Chondrocyte (in vitro differentiated cells): ENCODE measurements at regions not wholly inside any gene's neighbourhood (a gene's known extent, or its start where the extent isn't known, plus 50 kb on each side); places are given as distances from the start of the nearest gene placed in this dataset.
"Not testable (repeated sequence)": the region's sequence is repeated elsewhere in the genome, so short reads cannot be mapped to it uniquely, and the experiment has no call there.

Experiments
- DNase-seq: peaks from one replicate; pipeline ENCODE4 v3.0.0; 2021; ENCODE audit warnings: mixed read lengths, low spot score
- H3K27ac Mint-ChIP-seq: one replicate; pipeline ENCODE4 v1.8.0; 2021; ENCODE audit warnings: mild to moderate bottlenecking, moderate library complexity, mixed read lengths; ENCODE audit not compliant: unreplicated experiment
- H3K27me3 Mint-ChIP-seq: 2 replicates; pipeline ENCODE4 v1.8.0; 2021; ENCODE audit warnings: low read depth, mixed read lengths
- H3K36me3 Mint-ChIP-seq: 2 replicates; pipeline ENCODE4 v1.8.0; 2021; ENCODE audit warnings: low read depth, mixed read lengths
- H3K4me1 Mint-ChIP-seq: 2 replicates; pipeline ENCODE4 v1.8.0; 2021; ENCODE audit warnings: low read depth, mild to moderate bottlenecking, mixed read lengths
- H3K4me3 Mint-ChIP-seq: one replicate; pipeline ENCODE4 v1.8.0; 2021; ENCODE audit warnings: mild to moderate bottlenecking, moderate library complexity, mixed read lengths; ENCODE audit not compliant: unreplicated experiment
- H3K9me3 Mint-ChIP-seq: 2 replicates; pipeline ENCODE4 v1.8.0; 2021; ENCODE audit warnings: low read depth, mixed read lengths
- TF ChIP-seq, protein P1 (sequence below): fragments of 200-600 bp; sonication (generic); IDR thresholded peaks from 2 replicates; pipeline ENCODE4 v1.5.0; 2021; ENCODE audit warnings: antibody characterized with exemption, mild to moderate bottlenecking, moderate library complexity

DNA sequence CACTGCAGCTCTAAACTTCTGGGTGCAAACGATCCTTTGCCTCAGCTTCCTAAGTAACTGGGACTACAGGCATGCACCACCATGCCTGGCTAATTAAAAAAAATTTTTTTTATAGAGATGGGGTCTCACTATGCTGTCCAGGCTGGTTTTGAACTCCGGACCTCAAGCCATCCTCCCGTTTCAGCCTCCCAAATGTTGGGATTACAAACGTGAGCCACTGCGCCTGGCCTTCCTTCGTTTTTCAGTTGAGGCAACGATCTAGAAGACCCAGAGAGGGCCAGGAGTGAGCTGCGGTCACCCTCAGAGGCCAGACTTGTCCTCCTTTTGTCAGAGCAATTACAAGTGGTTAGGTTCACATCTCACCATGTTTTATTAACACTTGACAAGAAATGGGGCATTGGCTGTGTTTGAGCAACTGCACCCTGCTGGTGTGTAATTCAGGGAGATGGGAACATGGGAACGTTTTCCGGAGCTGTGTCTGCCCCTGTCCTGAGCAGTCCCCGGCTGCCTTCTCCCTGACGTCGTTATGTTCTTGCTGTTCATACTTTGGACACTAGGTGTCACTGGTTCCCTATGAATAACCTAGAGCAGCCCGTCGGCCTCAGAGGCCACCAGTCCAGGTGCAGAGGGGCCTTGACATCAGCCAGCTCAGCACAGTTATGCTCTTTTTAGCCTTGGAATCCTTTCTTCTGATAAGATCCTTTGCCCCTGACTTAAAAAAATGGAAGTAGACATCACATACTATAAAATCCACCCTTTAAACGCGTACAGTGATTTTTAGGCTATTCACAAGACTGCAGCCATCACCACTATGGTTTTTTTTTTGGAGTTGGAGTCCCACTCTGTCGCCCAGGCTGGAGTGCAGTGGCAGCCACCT is 375.0 kb downstream of the TYW1 start:
- Mint-ChIP-seq H3K4me3 (no peak overlapping the region), H3K27ac (no peak overlapping the region), H3K9me3 (peaks cover 12% of the 10 kb centered on the region), H3K27me3 (peaks cover 29% of the 10 kb centered on the region), H3K36me3 (peaks cover 3% of the 10 kb centered on the region), H3K4me1 (peaks cover 4% of the 10 kb centered on the region)
- DNase-seq = peak; percentile 35
- TF ChIP-seq, protein P1, sequence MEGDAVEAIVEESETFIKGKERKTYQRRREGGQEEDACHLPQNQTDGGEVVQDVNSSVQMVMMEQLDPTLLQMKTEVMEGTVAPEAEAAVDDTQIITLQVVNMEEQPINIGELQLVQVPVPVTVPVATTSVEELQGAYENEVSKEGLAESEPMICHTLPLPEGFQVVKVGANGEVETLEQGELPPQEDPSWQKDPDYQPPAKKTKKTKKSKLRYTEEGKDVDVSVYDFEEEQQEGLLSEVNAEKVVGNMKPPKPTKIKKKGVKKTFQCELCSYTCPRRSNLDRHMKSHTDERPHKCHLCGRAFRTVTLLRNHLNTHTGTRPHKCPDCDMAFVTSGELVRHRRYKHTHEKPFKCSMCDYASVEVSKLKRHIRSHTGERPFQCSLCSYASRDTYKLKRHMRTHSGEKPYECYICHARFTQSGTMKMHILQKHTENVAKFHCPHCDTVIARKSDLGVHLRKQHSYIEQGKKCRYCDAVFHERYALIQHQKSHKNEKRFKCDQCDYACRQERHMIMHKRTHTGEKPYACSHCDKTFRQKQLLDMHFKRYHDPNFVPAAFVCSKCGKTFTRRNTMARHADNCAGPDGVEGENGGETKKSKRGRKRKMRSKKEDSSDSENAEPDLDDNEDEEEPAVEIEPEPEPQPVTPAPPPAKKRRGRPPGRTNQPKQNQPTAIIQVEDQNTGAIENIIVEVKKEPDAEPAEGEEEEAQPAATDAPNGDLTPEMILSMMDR = peak; percentile 88

DNA sequence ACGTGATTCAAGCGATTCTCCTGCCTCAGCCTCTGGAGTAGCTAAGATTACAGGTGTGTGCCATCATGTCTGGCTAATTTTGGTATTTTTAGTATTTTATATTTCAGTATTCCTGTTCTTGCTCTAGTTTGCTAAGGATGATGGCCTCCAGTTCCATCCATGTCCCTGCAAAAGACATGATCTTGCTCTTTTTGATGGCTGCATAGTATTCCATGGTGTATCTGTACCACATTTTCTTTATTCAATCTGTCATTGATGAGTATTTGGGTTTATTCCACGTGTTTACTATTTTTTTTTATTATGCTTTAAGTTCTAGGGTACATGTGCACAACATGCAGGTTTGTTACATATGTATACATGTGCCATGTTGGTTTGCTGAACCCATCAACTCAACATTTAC is 376.8 kb downstream of the TYW1 start:
- H3K36me3 Mint-ChIP-seq, H3K27ac Mint-ChIP-seq, DNase-seq, H3K9me3 Mint-ChIP-seq, H3K4me1 Mint-ChIP-seq, H3K4me3 Mint-ChIP-seq: not testable (repeated sequence)
- H3K27me3 Mint-ChIP-seq = peaks cover 22% of the 10 kb centered on the region

DNA sequence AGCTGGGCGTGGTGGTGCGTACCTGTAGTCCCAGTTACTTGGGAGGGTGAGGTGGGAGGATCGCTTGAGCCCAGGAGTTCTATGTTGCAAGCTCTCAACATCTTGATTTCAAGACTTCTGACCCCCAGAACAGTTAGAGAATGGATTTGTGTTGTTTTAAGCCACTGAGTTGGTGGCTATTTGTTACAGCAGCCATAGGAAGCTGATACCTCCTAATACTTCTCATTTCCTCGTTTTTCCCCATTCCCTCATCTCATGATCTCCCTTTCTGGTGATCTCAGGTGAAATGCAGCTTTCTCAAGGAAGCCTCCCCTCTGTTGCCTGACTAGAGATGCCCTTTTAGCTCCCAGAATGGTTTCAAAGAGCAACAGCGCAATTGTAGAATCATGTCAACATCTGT is 378.8 kb downstream of the TYW1 start:
- TF ChIP-seq, protein P1 = no peak
- DNase-seq = peak; percentile 6
- Mint-ChIP-seq H3K27ac (no peak overlapping the region), H3K4me1 (peaks cover 4% of the 10 kb centered on the region), H3K9me3 (peaks cover 6% of the 10 kb centered on the region), H3K36me3 (peaks cover 3% of the 10 kb centered on the region), H3K4me3 (no peak overlapping the region), H3K27me3 (peaks cover 11% of the 10 kb centered on the region)

DNA sequence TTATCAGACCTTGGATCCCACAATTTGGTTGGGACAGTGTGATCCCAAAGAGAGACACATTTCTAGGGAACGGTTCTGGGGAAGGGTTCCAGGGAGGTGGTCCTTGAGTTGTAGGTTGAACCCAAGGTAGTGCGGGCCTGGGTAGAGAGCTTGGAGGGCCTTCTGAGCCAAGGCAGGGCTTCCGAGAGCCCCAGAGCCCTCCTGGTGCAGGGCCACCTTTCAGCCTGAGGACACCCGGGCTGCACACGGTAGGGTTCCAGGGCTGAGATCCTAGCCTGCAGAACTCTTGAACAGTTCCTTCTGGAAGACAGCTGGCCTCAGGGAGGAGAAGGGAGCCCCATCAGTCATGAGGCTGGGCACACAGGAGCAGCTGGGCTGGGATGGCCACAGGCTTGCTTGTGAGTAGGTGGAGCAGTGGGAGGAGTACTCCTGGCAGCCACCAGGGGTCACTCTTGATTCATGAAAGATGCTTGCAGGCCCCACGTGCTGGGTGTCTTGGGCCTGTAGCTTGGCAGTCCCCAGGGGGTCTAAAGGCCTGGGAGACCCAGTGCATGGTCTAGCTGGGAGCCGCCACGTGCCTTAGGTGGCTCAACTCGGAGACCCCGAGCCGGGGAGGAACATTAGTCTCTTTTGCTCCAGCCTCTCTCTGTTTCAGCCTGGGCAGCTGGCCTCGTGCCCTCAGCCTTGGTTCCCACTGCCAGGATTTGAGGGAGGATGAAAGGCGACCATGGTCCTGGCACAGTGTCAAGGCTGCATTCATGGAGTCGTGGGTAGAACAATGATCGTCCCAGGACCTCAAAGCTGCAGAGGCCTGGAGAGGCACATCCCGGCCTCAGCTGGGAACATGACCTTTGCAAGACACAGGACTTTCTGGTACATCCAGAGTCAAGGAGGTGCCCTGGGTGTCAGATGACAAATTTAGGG is 381.6 kb downstream of the TYW1 start:
- no peak overlapping the region for H3K27ac Mint-ChIP-seq
- no peaks in the 10 kb centered on the region for H3K4me1 Mint-ChIP-seq
- H3K9me3 Mint-ChIP-seq = peaks cover 6% of the 10 kb centered on the region
- H3K36me3 Mint-ChIP-seq = peaks cover 3% of the 10 kb centered on the region
- TF ChIP-seq, protein P1 = peak; percentile 89
- DNase-seq = peak; percentile 67
- H3K4me3 Mint-ChIP-seq = no peak overlapping the region
- peaks cover 3% of the 10 kb centered on the region for H3K27me3 Mint-ChIP-seq

DNA sequence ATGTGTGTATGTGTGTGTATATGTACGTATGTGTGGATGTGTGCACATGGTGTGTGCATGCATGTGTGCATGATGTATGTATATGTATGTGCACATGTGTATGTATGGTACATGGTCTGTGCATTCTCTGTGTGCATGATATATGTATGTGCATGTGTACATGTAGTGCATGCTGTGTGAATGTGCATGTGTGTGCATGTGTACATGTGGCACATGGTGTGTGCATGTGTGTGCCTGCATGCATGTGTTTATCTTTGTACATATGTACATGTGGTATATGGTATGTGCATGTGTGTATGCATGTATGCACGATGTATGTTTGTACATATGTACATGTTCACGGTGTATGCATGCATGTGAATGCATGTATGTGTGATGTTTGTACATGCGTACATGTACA is 383.7 kb downstream of the TYW1 start:
- H3K4me1 Mint-ChIP-seq = no peaks in the 10 kb centered on the region
- H3K4me3 Mint-ChIP-seq = no peak overlapping the region
- H3K9me3 Mint-ChIP-seq = no peaks in the 10 kb centered on the region
- H3K36me3 Mint-ChIP-seq = no peaks in the 10 kb centered on the region
- H3K27ac Mint-ChIP-seq = no peak overlapping the region
- peak; percentile 0 for DNase-seq
- peaks cover 3% of the 10 kb centered on the region for H3K27me3 Mint-ChIP-seq
- TF ChIP-seq, protein P1 = no peak
